ENCODE measurements at regions not wholly inside any gene's neighbourhood (a gene's known extent, or its start where the extent isn't known, plus 50 kb on each side); places are given as distances from the start of the nearest gene placed in this dataset.

DNA sequence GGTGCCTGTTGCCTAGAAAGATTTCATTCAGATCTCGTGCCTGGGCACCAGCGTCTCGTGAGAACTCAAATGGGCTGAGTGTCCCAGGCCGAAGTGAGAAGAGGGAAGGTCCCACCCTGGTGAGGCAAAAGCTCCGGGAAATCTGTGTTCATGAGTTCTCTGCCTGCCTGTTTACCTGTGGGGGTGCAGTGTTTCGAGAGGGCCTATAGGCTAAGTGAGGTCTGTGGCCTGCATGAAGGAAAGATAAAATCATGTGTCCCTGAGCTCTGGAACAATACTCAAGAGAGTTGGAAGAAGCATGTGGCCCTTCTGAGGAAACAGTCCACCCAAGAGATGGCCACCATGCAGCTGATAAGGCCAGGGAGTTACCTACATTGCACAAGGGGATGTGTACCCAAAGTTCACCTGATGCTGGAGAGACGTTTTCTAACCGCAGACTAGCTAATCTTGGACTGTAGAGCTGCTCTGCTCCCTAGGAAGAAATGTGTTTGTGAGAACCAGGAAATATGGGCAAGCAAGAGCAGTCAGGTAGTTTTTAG lies 63.5 kb upstream of the ST3GAL5 start:
- no peaks in the 10 kb centered on the region for H3K27me3 ChIP-seq (replicated peaks; ENCODE audit: insufficient read depth)
- H2AFZ ChIP-seq = no peak overlapping the region
- no peak overlapping the region for H3K4me2 ChIP-seq (ENCODE audit: unreplicated experiment)
- no peaks in the 10 kb centered on the region for H3K36me3 ChIP-seq (ENCODE audit: low read depth)
- H4K20me1 ChIP-seq (ENCODE audit: insufficient read depth) = no peaks in the 10 kb centered on the region
- H3K27ac ChIP-seq = no peak overlapping the region
- in situ Hi-C loops (cut with MboI) = no loop called here
- H3K9ac ChIP-seq = no peak overlapping the region
- 79 to 84% methylated on average over 8 of the region's 8 CpGs for WGBS, 2 experiments (ENCODE audit: low coverage in 1 of 2, low lambda C conversion rate in 2 of 2, missing lambda C conversion rate in 2 of 2)
- DNase-seq = no peak
- no peaks in the 10 kb centered on the region for H3K4me1 ChIP-seq (ENCODE audit: insufficient read depth)
- no peaks in the 10 kb centered on the region for H3K9me3 ChIP-seq (ENCODE audit: low read depth)
- H3F3A ChIP-seq (ENCODE audit: insufficient read depth) = no peaks in the 10 kb centered on the region
- no peaks in the 10 kb centered on the region for H3K79me2 ChIP-seq (ENCODE audit: insufficient read depth)
- no peak overlapping the region for H3K4me3 ChIP-seq
- TF ChIP-seq EZH2phosphoT487 (IDR thresholded peaks at IDR 0.05; ENCODE audit: insufficient read depth, low read depth) (no peak), EZH2 (IDR thresholded peaks at IDR 0.05; ENCODE audit: insufficient read depth, poor library complexity, severe bottlenecking) (no peak)
- no peaks in the 10 kb centered on the region for H3K9me2 ChIP-seq (ENCODE audit: insufficient read depth)

- no peak overlapping the region for H3K9ac ChIP-seq
- no peak overlapping the region for H3K4me2 ChIP-seq (ENCODE audit: unreplicated experiment)
- H4K20me1 ChIP-seq (ENCODE audit: insufficient read depth) = no peaks in the 10 kb centered on the region
- H2AFZ ChIP-seq = no peak overlapping the region
- DNase-seq = no peak
- no peaks in the 10 kb centered on the region for H3K9me2 ChIP-seq (ENCODE audit: insufficient read depth)
- in situ Hi-C loops (cut with MboI) = no loop called here
- no peak overlapping the region for H3K4me3 ChIP-seq
- H3F3A ChIP-seq (ENCODE audit: insufficient read depth) = no peaks in the 10 kb centered on the region
- 79 to 80% methylated on average over 11 of the region's 11 CpGs for WGBS, 2 experiments (ENCODE audit: low coverage in 1 of 2, low lambda C conversion rate in 2 of 2, missing lambda C conversion rate in 2 of 2)
- H3K36me3 ChIP-seq (ENCODE audit: low read depth) = no peaks in the 10 kb centered on the region
- H3K9me3 ChIP-seq (ENCODE audit: low read depth) = no peaks in the 10 kb centered on the region
- H3K27ac ChIP-seq = no peak overlapping the region
- no peaks in the 10 kb centered on the region for H3K79me2 ChIP-seq (ENCODE audit: insufficient read depth)
- TF ChIP-seq EZH2phosphoT487 (IDR thresholded peaks at IDR 0.05; ENCODE audit: insufficient read depth, low read depth) (no peak), EZH2 (IDR thresholded peaks at IDR 0.05; ENCODE audit: insufficient read depth, poor library complexity, severe bottlenecking) (no peak)
- no peaks in the 10 kb centered on the region for H3K4me1 ChIP-seq (ENCODE audit: insufficient read depth)
- H3K27me3 ChIP-seq (replicated peaks; ENCODE audit: insufficient read depth) = no peaks in the 10 kb centered on the region
Measured at GRCh38 chr2:85951351-85952067, 62.7 kb upstream of the ST3GAL5 start.

DNA sequence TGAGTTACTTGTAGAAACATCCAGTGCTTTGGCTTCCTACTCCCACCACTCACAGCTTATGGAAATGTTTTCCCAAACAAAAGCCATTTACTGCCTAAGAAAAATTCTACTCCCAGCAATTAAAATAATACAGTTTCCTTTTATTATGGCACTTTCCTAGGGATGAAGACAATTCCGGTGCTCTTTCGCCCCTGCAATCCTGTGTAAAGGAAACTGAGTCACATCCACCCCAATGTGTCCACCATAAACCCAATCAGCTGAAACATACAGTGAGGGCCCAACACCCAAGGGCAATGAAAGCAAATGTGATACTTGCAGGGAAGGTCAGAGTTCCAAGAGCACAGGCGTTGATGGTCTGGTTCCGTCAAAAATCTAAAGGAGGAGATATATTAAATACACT lies 62.0 kb upstream of the ST3GAL5 start:
- no peaks in the 10 kb centered on the region for H3K9me3 ChIP-seq (ENCODE audit: low read depth)
- H3K79me2 ChIP-seq (ENCODE audit: insufficient read depth) = no peaks in the 10 kb centered on the region
- no peak overlapping the region for H3K4me2 ChIP-seq (ENCODE audit: unreplicated experiment)
- no peak for DNase-seq
- no peak overlapping the region for H3K4me3 ChIP-seq
- no peaks in the 10 kb centered on the region for H3K4me1 ChIP-seq (ENCODE audit: insufficient read depth)
- H3K27ac ChIP-seq = no peak overlapping the region
- no peaks in the 10 kb centered on the region for H3K36me3 ChIP-seq (ENCODE audit: low read depth)
- WGBS, 2 experiments (ENCODE audit: low coverage in 1 of 2, low lambda C conversion rate in 2 of 2, missing lambda C conversion rate in 2 of 2) = 89 to 94% methylated on average over 4 of the region's 4 CpGs
- TF ChIP-seq EZH2 (IDR thresholded peaks at IDR 0.05; ENCODE audit: insufficient read depth, poor library complexity, severe bottlenecking) = no peak
- no peak for TF ChIP-seq EZH2phosphoT487 (IDR thresholded peaks at IDR 0.05; ENCODE audit: insufficient read depth, low read depth)
- H3K9me2 ChIP-seq (ENCODE audit: insufficient read depth) = no peaks in the 10 kb centered on the region
- H3K27me3 ChIP-seq (replicated peaks; ENCODE audit: insufficient read depth) = no peaks in the 10 kb centered on the region
- H3F3A ChIP-seq (ENCODE audit: insufficient read depth) = no peaks in the 10 kb centered on the region
- no peak overlapping the region for H3K9ac ChIP-seq
- H2AFZ ChIP-seq = no peak overlapping the region
- H4K20me1 ChIP-seq (ENCODE audit: insufficient read depth) = no peaks in the 10 kb centered on the region
- in situ Hi-C loops (cut with MboI) = no loop called here

- no peak for TF ChIP-seq EZH2phosphoT487 (IDR thresholded peaks at IDR 0.05; ENCODE audit: insufficient read depth, low read depth)
- TF ChIP-seq EZH2 (IDR thresholded peaks at IDR 0.05; ENCODE audit: insufficient read depth, poor library complexity, severe bottlenecking) = no peak
- no peaks in the 10 kb centered on the region for H3K36me3 ChIP-seq (ENCODE audit: low read depth)
- H3K9ac ChIP-seq = no peak overlapping the region
- WGBS, 2 experiments (ENCODE audit: low coverage in 1 of 2, low lambda C conversion rate in 2 of 2, missing lambda C conversion rate in 2 of 2) = 71 to 78% methylated on average over 5 of the region's 5 CpGs
- H3F3A ChIP-seq (ENCODE audit: insufficient read depth) = no peaks in the 10 kb centered on the region
- in situ Hi-C loops (cut with MboI) = no loop called here
- H3K4me1 ChIP-seq (ENCODE audit: insufficient read depth) = no peaks in the 10 kb centered on the region
- H3K27ac ChIP-seq = no peak overlapping the region
- no peak overlapping the region for H3K4me3 ChIP-seq
- no peaks in the 10 kb centered on the region for H3K27me3 ChIP-seq (replicated peaks; ENCODE audit: insufficient read depth)
- H3K9me3 ChIP-seq (ENCODE audit: low read depth) = no peaks in the 10 kb centered on the region
- no peak overlapping the region for H3K4me2 ChIP-seq (ENCODE audit: unreplicated experiment)
- no peaks in the 10 kb centered on the region for H4K20me1 ChIP-seq (ENCODE audit: insufficient read depth)
- DNase-seq = no peak
- no peak overlapping the region for H2AFZ ChIP-seq
- H3K9me2 ChIP-seq (ENCODE audit: insufficient read depth) = no peaks in the 10 kb centered on the region
- H3K79me2 ChIP-seq (ENCODE audit: insufficient read depth) = no peaks in the 10 kb centered on the region
Measured at GRCh38 chr2:85949280-85949679, 60.5 kb upstream of the ST3GAL5 start.

All from GM23248 (cell line).